ENCODE measurements at regions not wholly inside any gene's neighbourhood (a gene's known extent, or its start where the extent isn't known, plus 50 kb on each side); places are given as distances from the start of the nearest gene placed in this dataset.

GRCh38 chr2:10233131-10234012, 69.3 kb upstream of the HPCAL1 start:
- H3K4me1 ChIP-seq, result no peaks in the 10 kb centered on the region
- H3K27ac ChIP-seq, result no peak overlapping the region
- TF ChIP-seq, protein P1, sequence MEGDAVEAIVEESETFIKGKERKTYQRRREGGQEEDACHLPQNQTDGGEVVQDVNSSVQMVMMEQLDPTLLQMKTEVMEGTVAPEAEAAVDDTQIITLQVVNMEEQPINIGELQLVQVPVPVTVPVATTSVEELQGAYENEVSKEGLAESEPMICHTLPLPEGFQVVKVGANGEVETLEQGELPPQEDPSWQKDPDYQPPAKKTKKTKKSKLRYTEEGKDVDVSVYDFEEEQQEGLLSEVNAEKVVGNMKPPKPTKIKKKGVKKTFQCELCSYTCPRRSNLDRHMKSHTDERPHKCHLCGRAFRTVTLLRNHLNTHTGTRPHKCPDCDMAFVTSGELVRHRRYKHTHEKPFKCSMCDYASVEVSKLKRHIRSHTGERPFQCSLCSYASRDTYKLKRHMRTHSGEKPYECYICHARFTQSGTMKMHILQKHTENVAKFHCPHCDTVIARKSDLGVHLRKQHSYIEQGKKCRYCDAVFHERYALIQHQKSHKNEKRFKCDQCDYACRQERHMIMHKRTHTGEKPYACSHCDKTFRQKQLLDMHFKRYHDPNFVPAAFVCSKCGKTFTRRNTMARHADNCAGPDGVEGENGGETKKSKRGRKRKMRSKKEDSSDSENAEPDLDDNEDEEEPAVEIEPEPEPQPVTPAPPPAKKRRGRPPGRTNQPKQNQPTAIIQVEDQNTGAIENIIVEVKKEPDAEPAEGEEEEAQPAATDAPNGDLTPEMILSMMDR (IDR thresholded peaks at IDR 0.05), result no peak
- TF ChIP-seq POLR2AphosphoS5 (IDR thresholded peaks at IDR 0.05), result no peak
- peak in 1 of 2 donors; percentile 13 for DNase-seq (ENCODE audit: low spot score in 2 of 2)
- no peaks in the 10 kb centered on the region for H3K9me3 ChIP-seq
- H3K4me3 ChIP-seq, result no peak overlapping the region
- 93% methylated on average over 7 of the region's 7 CpGs for WGBS
- peaks cover 14% of the 10 kb centered on the region for H3K27me3 ChIP-seq
- H3K36me3 ChIP-seq, result no peaks in the 10 kb centered on the region

GRCh38 chr2:10234013-10234306, 68.7 kb upstream of the HPCAL1 start:
- Histone ChIP-seq H3K36me3 (no peaks in the 10 kb centered on the region), H3K9me3 (no peaks in the 10 kb centered on the region), H3K27ac (no peak overlapping the region), H3K27me3 (peaks cover 14% of the 10 kb centered on the region), H3K4me3 (no peak overlapping the region), H3K4me1 (no peaks in the 10 kb centered on the region)
- 85% methylated on average over 4 of the region's 4 CpGs for WGBS
- TF ChIP-seq EP300 (IDR thresholded peaks at IDR 0.05), result no peak
- no peak for TF ChIP-seq POLR2A (IDR thresholded peaks at IDR 0.05)
- TF ChIP-seq POLR2AphosphoS5 (IDR thresholded peaks at IDR 0.05), result no peak
- TF ChIP-seq, protein P1 (IDR thresholded peaks at IDR 0.05), result no peak
- DNase-seq (ENCODE audit: low spot score in 2 of 2), result peak in 1 of 2 donors; percentile 32

GRCh38 chr2:10234409-10235094, 68.2 kb upstream of the HPCAL1 start:
- Histone ChIP-seq H3K4me1 (no peaks in the 10 kb centered on the region), H3K4me3 (no peak overlapping the region), H3K36me3 (no peaks in the 10 kb centered on the region), H3K27me3 (peaks cover 14% of the 10 kb centered on the region), H3K9me3 (no peaks in the 10 kb centered on the region), H3K27ac (no peak overlapping the region)
- peak in 1 of 2 donors; percentile 40 for DNase-seq (ENCODE audit: low spot score in 2 of 2)
- WGBS, result 75% methylated on average over 11 of the region's 18 CpGs
- TF ChIP-seq POLR2AphosphoS5 (IDR thresholded peaks at IDR 0.05) (no peak), EP300 (IDR thresholded peaks at IDR 0.05) (no peak), POLR2A (IDR thresholded peaks at IDR 0.05) (no peak)
- TF ChIP-seq, protein P1 (IDR thresholded peaks at IDR 0.05), result no peak

GRCh38 chr2:10235099-10235908, 67.4 kb upstream of the HPCAL1 start:
- WGBS, result 71% methylated on average over 13 of the region's 26 CpGs
- no peaks in the 10 kb centered on the region for H3K4me1 ChIP-seq
- TF ChIP-seq, protein P1 (IDR thresholded peaks at IDR 0.05), result no peak
- TF ChIP-seq EP300 (IDR thresholded peaks at IDR 0.05), result no peak
- DNase-seq (ENCODE audit: low spot score in 2 of 2), result peak in 1 of 2 donors; percentile 50
- no peaks in the 10 kb centered on the region for H3K36me3 ChIP-seq
- no peak overlapping the region for H3K4me3 ChIP-seq
- peaks cover 11% of the 10 kb centered on the region for H3K27me3 ChIP-seq
- H3K9me3 ChIP-seq, result no peaks in the 10 kb centered on the region
- no peak overlapping the region for H3K27ac ChIP-seq
